Glomerular endothelial cell (primary cell): ENCODE measurements at regions not wholly inside any gene's neighbourhood (a gene's known extent, or its start where the extent isn't known, plus 50 kb on each side); places are given as distances from the start of the nearest gene placed in this dataset.
"Not testable (repeated sequence)": the region's sequence is repeated elsewhere in the genome, so short reads cannot be mapped to it uniquely, and the experiment has no call there.

ENCODE experiments used
- DNase-seq: peaks from one replicate; pipeline ENCODE4 v3.0.0-alpha.2; 2011; ENCODE audit warnings: low read depth, low spot score; ENCODE audit errors: extremely low read depth

GRCh38 chr18:24613896-24614640 is 153.6 kb downstream of the HRH4 start:
- no peak for DNase-seq

GRCh38 chr18:24616653-24617052 is 156.2 kb downstream of the HRH4 start:
- no peak for DNase-seq

DNA sequence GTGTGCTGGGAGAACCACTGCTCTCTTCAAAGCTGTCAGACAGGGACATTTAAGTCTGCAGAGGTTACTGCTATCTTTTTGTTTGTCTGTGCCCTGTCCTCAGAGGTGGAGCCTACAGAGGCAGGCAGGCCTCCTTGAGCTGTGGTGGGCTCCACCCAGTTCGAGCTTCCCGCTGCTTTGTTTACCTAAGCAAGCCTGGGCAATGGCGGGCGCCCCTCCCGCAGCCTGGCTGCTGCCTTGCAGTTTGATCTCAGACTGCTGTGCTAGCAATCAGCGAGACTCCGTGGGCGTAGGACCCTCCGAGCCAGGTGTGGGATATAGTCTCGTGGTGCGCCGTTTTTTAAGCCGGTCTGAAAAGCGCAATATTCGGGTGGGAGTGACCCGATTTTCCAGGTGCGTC is 164.0 kb downstream of the HRH4 start:
- DNase-seq, result not testable (repeated sequence)

GRCh38 chr18:24627644-24628315 is 167.3 kb downstream of the HRH4 start:
- DNase-seq, result no peak

DNA sequence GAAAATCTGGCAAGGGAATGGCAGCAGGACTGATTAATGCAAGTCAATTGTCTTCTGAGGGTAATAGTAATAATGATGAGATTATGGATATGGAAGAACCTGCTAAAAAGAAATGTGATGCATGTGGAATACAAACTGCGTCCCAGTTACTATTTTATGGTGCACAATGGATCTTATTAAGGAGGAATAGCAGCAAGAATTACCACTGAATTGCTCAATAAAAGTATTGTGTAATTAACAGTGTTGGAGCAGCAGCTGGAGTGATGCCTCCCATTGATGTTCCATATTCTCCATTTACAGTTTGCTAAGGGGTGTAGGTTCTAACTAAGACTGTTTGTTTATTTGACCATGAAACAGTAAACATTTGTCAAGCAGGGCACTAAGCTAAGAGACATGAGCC is 167.9 kb downstream of the HRH4 start:
- DNase-seq, result no peak

GRCh38 chr18:24629921-24630320 is 169.5 kb downstream of the HRH4 start:
- DNase-seq, result no peak

- DNase-seq, result no peak
Observed at GRCh38 chr18:24630346-24630880, 170.0 kb downstream of the HRH4 start.

DNA sequence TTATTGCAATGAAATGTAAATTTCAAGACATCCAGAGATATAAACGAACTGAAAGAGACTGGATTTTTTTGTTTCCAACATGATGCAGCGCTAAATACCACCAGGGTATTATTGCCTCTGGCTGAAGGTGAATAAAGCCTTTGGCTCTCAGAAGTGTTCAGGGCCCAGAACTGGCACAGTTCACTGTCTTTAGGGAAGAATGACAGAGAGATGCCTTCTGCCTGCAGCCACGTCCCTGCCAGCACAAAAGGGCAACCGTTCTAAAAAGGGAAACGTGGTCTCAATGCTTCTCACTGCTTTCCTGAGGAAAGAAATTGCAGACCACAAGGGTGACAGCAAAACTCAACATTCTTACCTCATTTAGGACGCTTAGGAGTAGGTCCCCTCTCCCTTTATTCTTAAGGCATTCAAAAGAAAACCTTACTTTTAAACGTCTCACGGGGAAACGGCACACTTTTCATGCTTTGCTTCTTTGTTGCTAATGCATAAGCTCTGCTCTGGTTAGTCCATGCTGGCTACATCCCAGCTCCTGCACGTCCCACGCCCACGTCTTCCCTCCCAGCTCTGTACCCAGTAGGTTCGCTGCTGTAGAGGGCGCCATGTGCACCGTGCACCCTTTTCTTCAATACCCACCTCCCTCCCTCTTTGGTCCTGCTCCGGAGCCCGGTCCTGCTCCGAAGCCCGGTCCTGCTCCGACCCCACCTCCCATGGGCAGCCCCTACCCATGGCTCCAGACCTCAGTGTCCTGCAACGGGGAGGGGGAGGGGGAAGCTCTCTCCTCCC is 171.0 kb downstream of the HRH4 start:
- DNase-seq, result no peak

- DNase-seq, result no peak
Observed at GRCh38 chr18:24632158-24632988, 171.9 kb downstream of the HRH4 start.

- DNase-seq, result no peak
Observed at GRCh38 chr18:24633121-24633520, 172.7 kb downstream of the HRH4 start.

DNA sequence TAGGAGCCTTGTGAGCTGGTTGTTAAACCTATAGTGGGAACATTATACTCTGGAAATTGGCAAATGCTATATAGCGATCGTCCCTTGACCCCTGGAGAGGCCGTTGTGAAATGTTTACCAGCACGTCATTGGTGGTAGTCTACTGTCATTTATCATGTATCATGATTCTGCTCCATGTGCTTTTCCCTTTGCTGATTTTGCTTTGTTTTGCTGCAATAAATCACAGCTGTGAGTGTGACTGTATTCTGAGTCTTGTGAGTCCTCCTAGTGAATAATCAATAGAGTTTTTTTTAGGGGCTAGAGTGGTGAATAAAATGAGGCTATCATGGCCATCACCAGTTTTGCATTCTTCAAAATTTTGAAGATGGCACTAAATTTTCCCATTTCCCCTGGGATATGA is 189.1 kb downstream of the HRH4 start:
- no peak for DNase-seq

GRCh38 chr18:24651434-24651833 is 191.0 kb downstream of the HRH4 start:
- no peak for DNase-seq

DNA sequence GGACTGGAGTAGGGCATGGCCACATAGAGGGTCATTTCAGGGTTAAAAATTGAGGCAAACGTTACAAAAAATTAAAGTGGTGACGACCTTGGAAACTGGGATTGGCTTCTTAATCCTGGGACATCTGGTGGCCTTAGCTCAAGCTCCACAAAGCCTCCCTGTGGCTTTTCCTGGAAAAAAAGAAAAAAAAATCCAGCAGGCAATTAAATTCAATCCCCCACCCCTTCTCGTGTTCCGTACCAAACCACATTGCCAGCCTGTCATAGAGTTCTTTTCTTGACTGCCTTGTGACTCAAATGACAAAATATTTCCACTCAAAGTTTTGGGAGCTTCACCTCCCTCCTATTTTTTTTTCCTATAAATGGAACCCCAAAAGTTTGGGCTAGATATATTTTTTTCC is 195.6 kb downstream of the HRH4 start:
- DNase-seq, result no peak

- DNase-seq, result no peak
Observed at GRCh38 chr18:24656551-24657443, 196.4 kb downstream of the HRH4 start.

DNA sequence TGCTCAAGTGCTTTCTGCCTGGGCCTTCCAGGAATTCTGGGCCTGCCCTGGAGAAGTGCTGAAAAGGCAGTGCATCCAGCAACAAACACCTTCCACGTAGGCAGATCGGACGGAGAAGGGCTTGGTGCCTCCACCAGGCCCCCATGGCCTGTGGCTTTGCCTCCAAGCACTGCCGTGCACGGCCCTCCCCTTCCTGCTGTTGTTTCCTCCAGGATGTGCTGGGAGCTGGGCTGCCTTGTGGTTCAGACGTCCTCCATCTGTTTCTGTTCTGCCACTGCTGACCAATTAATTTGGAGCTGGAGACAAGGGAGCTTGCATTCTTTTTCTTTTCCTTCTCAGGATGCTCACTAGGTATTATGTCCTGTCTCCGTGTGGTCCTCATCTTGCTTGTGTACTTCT is 197.0 kb downstream of the HRH4 start:
- DNase-seq, result no peak

- no peak for DNase-seq
Observed at GRCh38 chr18:24658302-24658701, 197.9 kb downstream of the HRH4 start.

GRCh38 chr18:24659827-24660720 is 199.6 kb downstream of the HRH4 start:
- DNase-seq, result no peak

DNA sequence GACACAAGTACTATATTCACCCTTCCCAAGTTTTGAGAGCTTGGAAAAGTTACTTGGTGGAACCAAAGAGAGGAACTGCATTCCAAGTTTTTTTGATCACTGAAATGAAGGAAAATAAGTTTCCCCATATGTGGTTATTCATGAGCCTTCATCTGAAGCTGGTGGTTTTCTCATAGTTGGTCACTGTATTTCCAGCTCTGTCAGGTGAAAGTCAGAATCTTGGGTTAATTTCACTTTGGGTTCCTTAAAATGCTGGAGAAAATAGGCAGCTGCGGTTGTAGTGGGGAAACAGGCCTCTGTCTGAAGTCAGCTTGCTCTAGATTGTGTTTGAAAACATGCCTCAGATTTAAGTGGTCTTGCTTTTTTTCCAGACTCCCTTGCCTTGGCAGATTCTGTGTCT is 200.5 kb downstream of the HRH4 start:
- DNase-seq, result no peak

GRCh38 chr18:24662412-24662821 is 202.0 kb downstream of the HRH4 start:
- no peak for DNase-seq
